Fibroblast of lung (primary cell): ENCODE measurements at regions not wholly inside any gene's neighbourhood (a gene's known extent, or its start where the extent isn't known, plus 50 kb on each side); places are given as distances from the start of the nearest gene placed in this dataset.

Experiments
- EZH2 ChIP-seq: IDR thresholded peaks from 2 replicates; pipeline ENCODE4 v1.5.1; 2012; ENCODE audit warnings: low read length, control low read depth, mild to moderate bottlenecking; ENCODE audit errors: missing control alignments
- TF ChIP-seq, protein P1 (sequence below), 2 donors: IDR thresholded peaks in 1 of 2; conservative IDR thresholded peaks in 1 of 2; 1 replicate in 1 of 2; 2 replicates in 1 of 2; pipeline ENCODE4 v1.5.1; 2011 to 2012; ENCODE audit warnings: low read length in 2 of 2, control low read depth in 1 of 2, inconsistent platforms in 1 of 2, low read depth in 1 of 2, mild to moderate bottlenecking in 1 of 2

DNA sequence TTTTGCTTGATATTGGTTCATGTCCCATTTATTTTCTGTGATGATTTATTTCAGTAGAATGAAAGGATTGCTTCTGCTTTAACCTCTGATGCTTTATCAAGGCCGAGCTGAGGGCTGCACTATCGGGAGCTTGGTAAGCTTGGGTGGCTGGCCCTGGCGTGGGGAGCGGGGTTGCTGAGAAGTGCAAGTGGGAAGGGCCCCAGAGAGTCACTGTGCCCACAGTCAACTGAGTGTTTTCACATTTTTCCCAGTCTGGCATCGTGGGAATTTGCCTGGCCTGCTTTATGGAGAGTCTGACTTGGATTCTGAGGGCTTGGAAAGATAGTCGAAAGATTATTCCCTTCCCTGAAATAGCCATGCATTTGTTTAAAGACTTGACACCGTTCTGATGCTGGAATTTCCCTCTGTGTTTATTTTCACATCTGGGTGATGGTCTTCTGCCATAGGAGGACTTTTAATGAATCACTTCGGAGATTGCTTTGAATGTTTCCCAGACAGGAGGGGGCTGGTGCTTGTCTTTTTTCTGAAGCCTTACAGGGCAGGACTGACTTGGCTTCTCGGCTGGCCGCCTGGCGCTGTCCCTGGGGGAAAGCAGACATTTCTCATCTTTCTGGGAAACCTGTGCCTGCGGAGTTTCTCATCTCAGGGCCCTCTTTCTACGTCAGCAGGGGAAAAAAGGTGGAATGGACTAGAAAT is 139.0 kb downstream of the BOD1 start:
- TF ChIP-seq, protein P1, sequence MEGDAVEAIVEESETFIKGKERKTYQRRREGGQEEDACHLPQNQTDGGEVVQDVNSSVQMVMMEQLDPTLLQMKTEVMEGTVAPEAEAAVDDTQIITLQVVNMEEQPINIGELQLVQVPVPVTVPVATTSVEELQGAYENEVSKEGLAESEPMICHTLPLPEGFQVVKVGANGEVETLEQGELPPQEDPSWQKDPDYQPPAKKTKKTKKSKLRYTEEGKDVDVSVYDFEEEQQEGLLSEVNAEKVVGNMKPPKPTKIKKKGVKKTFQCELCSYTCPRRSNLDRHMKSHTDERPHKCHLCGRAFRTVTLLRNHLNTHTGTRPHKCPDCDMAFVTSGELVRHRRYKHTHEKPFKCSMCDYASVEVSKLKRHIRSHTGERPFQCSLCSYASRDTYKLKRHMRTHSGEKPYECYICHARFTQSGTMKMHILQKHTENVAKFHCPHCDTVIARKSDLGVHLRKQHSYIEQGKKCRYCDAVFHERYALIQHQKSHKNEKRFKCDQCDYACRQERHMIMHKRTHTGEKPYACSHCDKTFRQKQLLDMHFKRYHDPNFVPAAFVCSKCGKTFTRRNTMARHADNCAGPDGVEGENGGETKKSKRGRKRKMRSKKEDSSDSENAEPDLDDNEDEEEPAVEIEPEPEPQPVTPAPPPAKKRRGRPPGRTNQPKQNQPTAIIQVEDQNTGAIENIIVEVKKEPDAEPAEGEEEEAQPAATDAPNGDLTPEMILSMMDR (conservative IDR thresholded peaks at IDR 0.05 in 1 of 2, IDR thresholded peaks at IDR 0.05 in 1 of 2; ENCODE audit: low read depth in 1 of 2, low read length in 2 of 2): no peak
- TF ChIP-seq EZH2: no peak
